Parathyroid adenoma (tissue), 2 donors: ENCODE measurements at regions not wholly inside any gene's neighbourhood (a gene's known extent, or its start where the extent isn't known, plus 50 kb on each side); places are given as distances from the start of the nearest gene placed in this dataset.

Source experiments
- H2AFZ ChIP-seq: fragments of 300-600 bp; sonication (generic); one replicate; pipeline ENCODE4 v1.7.0; 2017; ENCODE audit warnings: antibody characterized with exemption, mild to moderate bottlenecking
- H3K27ac ChIP-seq: fragments of 300-600 bp; sonication (generic); one replicate; pipeline ENCODE4 v1.7.0; 2017
- H3K27me3 ChIP-seq: fragments of 300-600 bp; sonication (generic); one replicate; pipeline ENCODE4 v1.7.0; 2017; ENCODE audit warnings: low read length; ENCODE audit not compliant: control insufficient read depth, insufficient read depth
- H3K36me3 ChIP-seq: fragments of 300-600 bp; sonication (generic); one replicate; pipeline ENCODE4 v1.7.0; 2017; ENCODE audit warnings: low read length; ENCODE audit not compliant: control insufficient read depth, insufficient read depth
- H3K4me1 ChIP-seq: fragments of 300-600 bp; sonication (generic); one replicate; pipeline ENCODE4 v1.7.0; 2017; ENCODE audit warnings: control low read depth
- H3K4me2 ChIP-seq: fragments of 300-600 bp; sonication (generic); one replicate; pipeline ENCODE4 v1.7.0; 2017; ENCODE audit warnings: low read length
- H3K4me3 ChIP-seq: fragments of 300-600 bp; sonication (generic); one replicate; pipeline ENCODE4 v1.7.0; 2017; ENCODE audit warnings: low read depth, low read length
- H3K79me2 ChIP-seq: fragments of 300-600 bp; sonication (generic); one replicate; pipeline ENCODE4 v1.7.0; 2017; ENCODE audit warnings: control low read depth
- H3K9ac ChIP-seq: fragments of 300-600 bp; sonication (generic); one replicate; pipeline ENCODE4 v1.7.0; 2017; ENCODE audit warnings: mild to moderate bottlenecking
- H3K9me3 ChIP-seq: fragments of 300-600 bp; sonication (generic); one replicate; pipeline ENCODE4 v1.7.0; 2017; ENCODE audit warnings: low read length; ENCODE audit not compliant: control insufficient read depth
- TF ChIP-seq, protein P1 (sequence below): fragments of 300-600 bp; sonication (generic); IDR thresholded peaks from one replicate; pipeline ENCODE4 v1.7.0; 2017; ENCODE audit warnings: antibody characterized with exemption, mild to moderate bottlenecking
- donor health status: primary hyperparathyroidism.

DNA sequence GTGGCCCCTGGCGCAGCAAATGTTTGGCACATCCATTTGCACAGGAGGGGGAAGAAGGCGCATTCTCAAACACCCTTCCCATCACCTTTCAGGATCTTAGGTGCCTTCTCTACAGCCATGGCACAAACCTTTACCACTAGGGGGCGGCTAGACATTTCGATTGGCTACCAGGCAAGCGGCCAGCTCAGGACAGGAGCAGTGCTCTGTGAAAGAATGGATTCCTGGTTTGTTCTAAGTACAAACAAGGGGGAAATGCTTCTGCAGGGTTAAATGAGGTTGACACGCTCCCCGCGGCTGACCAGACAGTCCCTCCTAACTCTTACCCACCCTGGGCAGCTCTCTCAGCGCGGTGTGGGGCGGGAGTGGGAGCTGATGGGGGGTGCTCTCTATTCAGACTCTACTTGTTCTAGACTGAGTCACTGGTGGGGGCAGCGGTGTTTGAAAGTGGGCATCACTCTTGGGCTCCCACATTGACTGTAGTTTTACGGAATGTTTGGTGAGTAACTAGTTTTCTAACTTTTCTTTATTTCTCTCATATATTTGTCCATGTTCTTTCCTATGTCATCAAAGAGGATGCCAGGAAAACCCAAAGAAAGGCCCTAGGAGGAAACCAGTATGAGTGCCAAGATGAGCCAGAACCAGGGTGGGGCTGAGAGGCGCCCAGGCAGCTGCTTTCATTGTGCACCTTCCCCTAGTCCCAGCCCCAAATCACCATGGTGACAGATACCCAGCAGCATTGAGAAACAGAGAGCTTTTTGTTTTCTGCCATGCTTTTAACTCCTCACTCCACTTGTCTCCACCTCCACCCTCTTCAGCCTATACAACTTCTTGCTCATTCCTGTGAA lies 61.4 kb upstream of the GPR158 start:
- H3K36me3 ChIP-seq, result no peaks in the 10 kb centered on the region
- no peak overlapping the region for H3K4me3 ChIP-seq
- no peaks in the 10 kb centered on the region for H3K79me2 ChIP-seq
- H3K4me1 ChIP-seq, result no peaks in the 10 kb centered on the region
- H3K27me3 ChIP-seq, result no peaks in the 10 kb centered on the region
- H3K9me3 ChIP-seq, result no peaks in the 10 kb centered on the region
- H3K4me2 ChIP-seq, result no peak overlapping the region
- TF ChIP-seq, protein P1, sequence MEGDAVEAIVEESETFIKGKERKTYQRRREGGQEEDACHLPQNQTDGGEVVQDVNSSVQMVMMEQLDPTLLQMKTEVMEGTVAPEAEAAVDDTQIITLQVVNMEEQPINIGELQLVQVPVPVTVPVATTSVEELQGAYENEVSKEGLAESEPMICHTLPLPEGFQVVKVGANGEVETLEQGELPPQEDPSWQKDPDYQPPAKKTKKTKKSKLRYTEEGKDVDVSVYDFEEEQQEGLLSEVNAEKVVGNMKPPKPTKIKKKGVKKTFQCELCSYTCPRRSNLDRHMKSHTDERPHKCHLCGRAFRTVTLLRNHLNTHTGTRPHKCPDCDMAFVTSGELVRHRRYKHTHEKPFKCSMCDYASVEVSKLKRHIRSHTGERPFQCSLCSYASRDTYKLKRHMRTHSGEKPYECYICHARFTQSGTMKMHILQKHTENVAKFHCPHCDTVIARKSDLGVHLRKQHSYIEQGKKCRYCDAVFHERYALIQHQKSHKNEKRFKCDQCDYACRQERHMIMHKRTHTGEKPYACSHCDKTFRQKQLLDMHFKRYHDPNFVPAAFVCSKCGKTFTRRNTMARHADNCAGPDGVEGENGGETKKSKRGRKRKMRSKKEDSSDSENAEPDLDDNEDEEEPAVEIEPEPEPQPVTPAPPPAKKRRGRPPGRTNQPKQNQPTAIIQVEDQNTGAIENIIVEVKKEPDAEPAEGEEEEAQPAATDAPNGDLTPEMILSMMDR, result peak; percentile 87
- H3K27ac ChIP-seq, result no peak overlapping the region
- H3K9ac ChIP-seq, result no peak overlapping the region
- H2AFZ ChIP-seq, result peak overlapping the region; percentile 77

DNA sequence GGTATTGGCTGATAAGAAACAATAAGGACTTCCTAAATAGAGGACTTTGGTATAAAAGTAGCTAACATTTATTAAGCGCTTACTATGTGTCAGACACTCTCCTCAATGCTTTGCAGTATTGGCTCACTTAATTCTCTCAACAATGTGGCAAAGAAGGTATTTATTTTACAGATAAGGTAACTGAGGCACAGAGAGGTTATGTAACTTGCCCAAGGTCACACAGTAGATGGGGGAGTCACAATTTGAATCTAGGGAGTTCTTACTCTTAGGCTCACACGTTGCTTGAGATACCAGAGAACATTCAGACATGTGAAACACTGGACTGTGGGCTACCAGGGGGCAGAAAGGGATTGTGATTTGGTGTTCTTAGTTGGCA lies 60.8 kb upstream of the GPR158 start:
- no peaks in the 10 kb centered on the region for H3K79me2 ChIP-seq
- H3K36me3 ChIP-seq, result no peaks in the 10 kb centered on the region
- no peak overlapping the region for H3K4me2 ChIP-seq
- no peaks in the 10 kb centered on the region for H3K4me1 ChIP-seq
- no peak overlapping the region for H3K27ac ChIP-seq
- TF ChIP-seq, protein P1, result no peak
- H3K9ac ChIP-seq, result no peak overlapping the region
- no peak overlapping the region for H2AFZ ChIP-seq
- H3K9me3 ChIP-seq, result no peaks in the 10 kb centered on the region
- no peak overlapping the region for H3K4me3 ChIP-seq
- no peaks in the 10 kb centered on the region for H3K27me3 ChIP-seq

DNA sequence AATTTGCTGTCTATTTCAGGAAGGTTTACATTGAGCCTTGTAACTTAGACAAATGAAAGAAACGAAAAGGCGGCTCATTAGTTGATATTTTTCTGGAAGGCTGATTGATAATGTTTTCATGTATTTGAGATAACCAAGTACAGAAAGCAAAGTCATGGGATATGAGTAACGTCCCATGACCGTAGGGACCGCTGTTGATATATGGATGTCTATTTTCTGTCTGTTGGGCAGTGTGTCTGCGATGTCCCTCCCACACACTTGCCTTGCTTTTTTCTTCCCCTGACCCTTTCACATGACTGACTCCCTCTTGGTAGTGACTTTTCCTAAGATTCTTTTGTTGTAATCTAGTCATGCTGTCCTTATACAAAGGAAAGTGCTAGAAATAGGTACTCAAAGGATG lies 57.0 kb upstream of the GPR158 start:
- Histone ChIP-seq H3K9me3 (no peaks in the 10 kb centered on the region), H3K9ac (no peak overlapping the region), H2AFZ (no peak overlapping the region), H3K4me1 (no peaks in the 10 kb centered on the region), H3K79me2 (no peaks in the 10 kb centered on the region), H3K27ac (no peak overlapping the region), H3K36me3 (no peaks in the 10 kb centered on the region), H3K27me3 (no peaks in the 10 kb centered on the region), H3K4me2 (no peak overlapping the region), H3K4me3 (no peak overlapping the region)
- TF ChIP-seq, protein P1, result no peak

DNA sequence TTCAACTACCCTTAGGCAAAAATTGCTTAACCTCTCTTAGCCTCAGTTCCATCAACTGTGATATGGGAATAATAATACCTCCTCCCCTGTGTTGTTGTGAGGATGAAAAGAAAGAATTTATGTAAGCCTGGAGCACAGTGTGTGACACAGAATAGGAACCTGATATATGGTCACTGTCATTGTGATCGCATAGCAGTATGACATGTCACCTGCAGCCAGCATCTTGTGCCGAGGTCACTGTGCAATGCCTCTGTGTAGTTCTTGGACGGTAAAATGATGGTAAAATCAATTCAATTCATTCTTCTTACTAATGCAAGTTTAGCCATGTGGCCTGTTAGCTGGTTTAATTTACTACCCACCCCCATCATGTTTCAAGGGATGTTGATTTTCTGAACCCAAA lies 54.6 kb upstream of the GPR158 start:
- Histone ChIP-seq H3K27me3 (no peaks in the 10 kb centered on the region), H3K4me2 (no peak overlapping the region), H3K36me3 (no peaks in the 10 kb centered on the region), H3K79me2 (no peaks in the 10 kb centered on the region), H3K4me3 (no peak overlapping the region), H2AFZ (no peak overlapping the region), H3K9me3 (no peaks in the 10 kb centered on the region), H3K4me1 (no peaks in the 10 kb centered on the region), H3K9ac (no peak overlapping the region), H3K27ac (no peak overlapping the region)
- TF ChIP-seq, protein P1, result no peak
